ENCODE measurements at regions not wholly inside any gene's neighbourhood (a gene's known extent, or its start where the extent isn't known, plus 50 kb on each side); places are given as distances from the start of the nearest gene placed in this dataset.
A peak's percentile ranks its signal among the peaks of the same experiment; 100 is the strongest.

- no peak for DNase-seq
Observed at GRCh38 chr16:80418517-80419355, 122.1 kb upstream of the DYNLRB2 start.

- no peak for DNase-seq
Observed at GRCh38 chr16:80417706-80418271, 123.0 kb upstream of the DYNLRB2 start.

- no peak for DNase-seq
Observed at GRCh38 chr16:80408014-80408413, 132.8 kb upstream of the DYNLRB2 start.

DNA sequence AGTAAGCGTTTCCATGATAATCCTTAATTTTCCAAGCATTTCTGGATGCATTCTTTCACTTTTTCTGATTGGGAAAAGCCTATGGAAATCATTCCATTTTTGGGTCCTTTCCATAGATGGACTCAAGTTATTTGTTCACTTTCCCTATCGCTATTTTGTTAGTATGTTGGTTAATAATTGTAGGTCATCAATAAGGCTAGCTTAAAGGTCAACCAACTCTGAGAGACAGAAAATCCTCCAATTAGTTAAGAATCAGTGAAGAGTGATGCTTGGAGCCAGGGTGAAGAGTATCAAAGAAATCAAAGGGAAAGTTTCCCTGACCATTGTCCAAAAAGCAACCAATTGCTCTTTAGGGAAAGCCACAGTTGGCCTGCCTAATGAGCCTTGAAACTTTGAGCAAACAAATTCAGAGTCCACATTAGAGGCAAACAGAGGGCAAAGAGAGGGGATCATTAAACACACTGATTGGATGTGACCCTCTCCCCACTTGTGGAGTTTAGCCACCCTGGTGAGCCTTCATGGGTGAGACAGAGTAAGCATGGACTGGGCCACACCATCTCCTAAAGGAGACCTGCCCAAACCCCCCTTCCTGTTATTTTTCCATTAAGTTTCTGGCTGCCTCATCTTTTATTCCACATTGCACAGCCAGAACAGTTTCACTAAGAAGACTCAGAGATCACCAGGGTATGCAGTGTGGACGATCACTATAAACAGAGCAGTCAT lies 133.4 kb upstream of the DYNLRB2 start:
- no peak for DNase-seq

DNA sequence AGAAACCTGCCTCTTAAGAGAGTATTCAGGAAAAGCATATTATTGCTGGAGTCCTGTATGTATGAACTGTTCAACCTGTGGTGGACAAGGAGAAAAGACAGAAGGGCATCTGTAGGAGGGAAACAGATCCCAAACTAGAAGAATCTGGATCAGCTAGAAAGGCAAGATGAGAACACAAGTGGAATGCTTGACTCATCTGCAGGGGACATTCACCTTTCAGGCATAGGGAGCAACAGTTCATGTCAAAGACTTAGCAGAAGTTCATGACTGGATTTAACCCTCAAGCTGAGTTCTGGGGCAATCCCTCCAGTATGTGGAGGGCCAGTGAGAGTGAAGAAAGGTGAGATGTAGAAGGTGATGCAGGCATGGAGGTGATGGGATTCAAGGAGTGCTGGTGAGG lies 135.9 kb upstream of the DYNLRB2 start:
- DNase-seq = no peak

DNA sequence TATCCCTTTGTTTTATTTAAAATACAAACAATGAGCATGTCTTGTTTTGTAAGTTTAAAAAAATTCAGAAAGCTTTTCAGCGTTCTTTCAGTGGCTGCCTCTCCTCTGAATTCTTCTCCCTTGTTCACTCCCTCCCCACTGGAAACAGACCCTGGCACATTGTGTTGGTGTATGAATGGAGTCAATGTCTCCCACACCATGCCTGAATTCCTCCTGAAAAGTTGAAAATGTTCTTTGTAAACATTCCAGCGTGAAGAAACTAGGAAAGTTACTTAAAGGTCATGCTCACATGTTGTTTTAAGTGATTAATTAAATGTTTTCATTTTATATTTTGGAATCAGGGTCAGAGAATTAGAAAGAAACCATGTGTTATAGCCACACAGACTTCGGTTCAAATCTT lies 136.9 kb upstream of the DYNLRB2 start:
- DNase-seq = no peak

- DNase-seq = no peak
Observed at GRCh38 chr16:80390871-80391489, 149.8 kb upstream of the DYNLRB2 start.

DNA sequence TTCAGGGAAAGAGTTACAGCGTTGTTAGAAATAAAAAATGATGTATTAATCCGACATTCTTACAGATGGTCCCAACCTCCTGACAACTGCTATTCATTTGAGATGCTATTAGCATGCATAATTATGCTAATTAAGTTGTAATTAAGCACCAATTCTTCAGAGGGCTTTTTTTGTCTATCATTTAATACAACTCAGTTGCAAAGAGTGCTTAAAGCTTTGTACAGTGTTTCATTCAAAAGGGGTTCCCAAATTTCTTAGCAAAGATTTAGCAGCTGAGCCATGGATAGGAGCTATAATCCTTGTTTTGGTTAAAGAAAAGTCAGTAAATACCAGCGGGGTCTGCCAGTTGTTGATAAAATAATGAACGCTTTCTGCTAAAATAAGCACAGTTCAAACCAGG lies 150.7 kb upstream of the DYNLRB2 start:
- no peak for DNase-seq

- no peak for DNase-seq
Observed at GRCh38 chr16:80389338-80389737, 151.5 kb upstream of the DYNLRB2 start.

GRCh38 chr16:80387318-80387921 lies 153.4 kb upstream of the DYNLRB2 start:
- no peak for DNase-seq

GRCh38 chr16:80384862-80385261 lies 155.9 kb upstream of the DYNLRB2 start:
- DNase-seq = no peak

DNA sequence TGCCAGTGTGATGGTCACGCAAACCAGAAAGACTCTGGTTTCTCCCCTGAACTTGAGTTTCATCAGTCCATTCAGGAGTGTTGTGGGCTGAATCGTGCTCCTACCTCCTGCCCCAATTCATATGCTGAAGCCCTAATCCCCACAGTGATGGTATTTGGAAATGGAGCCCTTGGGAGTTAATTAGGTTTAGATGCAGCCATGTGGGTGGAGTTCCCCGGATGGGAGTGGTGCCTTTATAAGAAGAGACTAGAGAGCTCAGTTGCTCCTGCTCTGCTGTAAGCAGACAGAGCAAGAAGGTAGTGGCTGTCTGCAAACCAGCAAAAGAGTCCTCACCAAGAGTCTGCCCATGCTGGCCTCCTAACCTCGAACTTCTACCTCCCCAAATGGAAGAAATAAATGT lies 160.3 kb upstream of the DYNLRB2 start:
- DNase-seq = no peak

GRCh38 chr16:80377096-80377956 lies 163.5 kb upstream of the DYNLRB2 start:
- DNase-seq = no peak

DNA sequence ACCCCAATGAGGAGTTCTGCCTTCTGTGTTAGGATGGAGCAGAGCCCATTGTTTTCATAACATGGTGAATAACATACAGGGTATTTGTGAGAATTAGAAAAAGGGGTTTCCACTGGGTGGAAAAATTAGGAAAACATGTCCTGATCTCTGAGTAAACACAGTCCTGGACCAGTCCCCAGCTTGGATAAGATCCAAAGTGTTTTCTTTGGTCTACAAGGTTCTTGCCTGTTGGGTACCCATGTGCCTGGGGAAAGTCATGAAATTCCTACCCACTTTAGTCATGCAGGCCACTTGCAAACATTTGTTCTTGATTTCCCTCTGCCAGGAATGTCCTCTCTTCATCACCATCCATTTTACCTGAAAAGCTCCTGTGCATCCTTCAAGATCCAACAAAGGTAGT lies 164.8 kb upstream of the DYNLRB2 start:
- DNase-seq = no peak

GRCh38 chr16:80375513-80375912 lies 165.3 kb upstream of the DYNLRB2 start:
- DNase-seq = no peak

DNA sequence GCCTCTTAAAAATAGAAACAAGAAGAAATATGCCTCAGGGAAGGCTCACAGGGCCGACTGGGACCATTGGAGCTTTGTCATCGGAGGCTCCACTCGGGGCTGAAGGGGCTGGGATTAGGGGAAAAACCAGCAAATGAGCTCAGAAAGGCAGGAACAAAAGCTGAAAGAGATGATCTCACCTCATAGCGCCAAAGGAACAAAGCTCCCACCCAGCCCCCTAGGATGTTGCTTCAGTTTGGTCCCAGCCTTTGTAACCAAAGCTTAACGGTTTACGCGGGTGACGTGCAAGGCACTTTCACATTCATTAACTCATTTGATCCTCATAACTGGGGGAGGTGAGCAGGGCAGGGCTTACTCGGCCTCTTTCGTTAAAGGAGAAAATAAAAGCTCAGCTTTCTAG lies 168.5 kb upstream of the DYNLRB2 start:
- DNase-seq = no peak

- DNase-seq = peak in 1 of 2 experiments; percentile 0
Observed at GRCh38 chr16:80369138-80369958, 171.4 kb upstream of the DYNLRB2 start.

- DNase-seq = no peak
Observed at GRCh38 chr16:80367037-80367658, 173.6 kb upstream of the DYNLRB2 start.

- no peak for DNase-seq
Observed at GRCh38 chr16:80366023-80366422, 174.8 kb upstream of the DYNLRB2 start.

DNA sequence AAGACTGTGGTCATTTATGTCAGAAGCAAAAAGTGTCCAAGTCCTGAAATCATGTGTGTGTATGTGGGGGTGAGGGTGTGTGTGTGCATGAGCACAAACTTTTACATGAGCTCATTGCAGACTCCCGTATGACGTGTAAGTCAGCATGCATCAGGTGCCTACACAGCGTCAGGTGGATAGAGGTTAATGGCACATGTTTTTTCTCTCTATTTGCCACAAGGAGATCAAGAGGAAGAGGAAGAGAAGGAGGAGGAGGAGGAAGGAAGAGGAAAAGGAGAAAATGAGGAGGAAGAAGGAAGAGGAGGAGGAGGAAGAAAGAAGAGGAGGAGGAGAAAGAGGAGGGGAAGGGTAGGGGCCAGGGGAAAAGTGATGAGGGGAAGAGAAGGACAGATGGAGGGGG lies 178.0 kb upstream of the DYNLRB2 start:
- DNase-seq = no peak

DNA sequence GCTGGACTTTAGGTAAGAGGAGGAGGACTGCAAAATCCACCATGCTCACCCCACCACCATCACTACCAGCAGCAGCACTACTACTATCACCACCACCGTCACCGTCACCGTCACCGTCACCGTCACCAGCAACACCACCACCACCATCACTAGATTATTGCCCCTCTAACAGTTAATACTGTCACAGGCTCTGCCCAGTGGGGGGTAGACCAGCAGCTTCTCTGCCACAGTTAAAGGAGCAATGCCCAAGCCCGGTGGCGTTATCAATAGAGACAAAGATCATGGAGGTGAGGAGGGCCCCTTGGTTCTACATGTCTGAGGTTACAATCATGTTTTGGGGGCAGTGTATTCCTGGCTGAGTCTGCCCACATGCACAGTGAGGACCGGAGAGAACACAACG lies 184.4 kb upstream of the DYNLRB2 start:
- DNase-seq = no peak

Measured in NCI-H1930 (cell line).